ENCODE measurements at regions not wholly inside any gene's neighbourhood (a gene's known extent, or its start where the extent isn't known, plus 50 kb on each side); places are given as distances from the start of the nearest gene placed in this dataset.
A peak's percentile ranks its signal among the peaks of the same experiment; 100 is the strongest.

GRCh38 chr7:20980668-20981264 lies 194.1 kb upstream of the SP8 start:
- H3K4me3 Mint-ChIP-seq = no peak overlapping the region
- TF ChIP-seq CTCF (conservative IDR thresholded peaks at IDR 0.05) = no peak
- no peaks in the 10 kb centered on the region for H3K36me3 Mint-ChIP-seq
- no peaks in the 10 kb centered on the region for H3K4me1 Mint-ChIP-seq (ENCODE audit: unreplicated experiment)
- no peak overlapping the region for H3K27ac Mint-ChIP-seq
- H3K9me3 Mint-ChIP-seq = no peaks in the 10 kb centered on the region
- no peak for DNase-seq (ENCODE audit: extremely low spot score, unreplicated experiment)
- peaks cover 71% of the 10 kb centered on the region for H3K27me3 Mint-ChIP-seq

GRCh38 chr7:20988340-20988739 lies 201.7 kb upstream of the SP8 start:
- no peaks in the 10 kb centered on the region for H3K9me3 Mint-ChIP-seq
- H3K4me3 Mint-ChIP-seq = no peak overlapping the region
- DNase-seq (ENCODE audit: extremely low spot score, unreplicated experiment) = no peak
- no peak overlapping the region for H3K27ac Mint-ChIP-seq
- no peaks in the 10 kb centered on the region for H3K4me1 Mint-ChIP-seq (ENCODE audit: unreplicated experiment)
- peaks cover 58% of the 10 kb centered on the region for H3K27me3 Mint-ChIP-seq
- H3K36me3 Mint-ChIP-seq = peaks cover 3% of the 10 kb centered on the region
- TF ChIP-seq CTCF (conservative IDR thresholded peaks at IDR 0.05) = no peak

- DNase-seq (ENCODE audit: extremely low spot score, unreplicated experiment) = no peak
- H3K4me1 Mint-ChIP-seq (ENCODE audit: unreplicated experiment) = no peaks in the 10 kb centered on the region
- peaks cover 40% of the 10 kb centered on the region for H3K27me3 Mint-ChIP-seq
- no peak overlapping the region for H3K4me3 Mint-ChIP-seq
- H3K27ac Mint-ChIP-seq = no peak overlapping the region
- no peak for TF ChIP-seq CTCF (conservative IDR thresholded peaks at IDR 0.05)
- no peaks in the 10 kb centered on the region for H3K9me3 Mint-ChIP-seq
- peaks cover 3% of the 10 kb centered on the region for H3K36me3 Mint-ChIP-seq
Measured at GRCh38 chr7:20991544-20991943, 204.9 kb upstream of the SP8 start.

DNA sequence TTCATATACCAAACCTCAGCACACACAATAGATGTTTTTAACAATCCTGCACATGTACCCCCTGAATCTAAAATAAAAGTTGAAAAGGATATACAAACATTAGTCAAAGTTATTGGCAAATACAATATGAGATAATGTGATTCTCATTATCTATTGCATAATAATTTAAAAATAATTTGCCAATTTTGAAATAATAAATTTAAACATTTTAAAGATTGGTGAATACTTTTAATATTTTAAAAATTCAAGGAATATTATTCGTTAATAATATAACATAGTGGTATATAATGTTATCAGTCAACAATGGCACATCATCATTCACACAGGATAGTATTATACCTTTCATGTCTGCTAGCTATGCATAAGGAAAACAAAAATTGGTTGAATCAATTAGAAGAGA lies 207.0 kb upstream of the SP8 start:
- DNase-seq (ENCODE audit: extremely low spot score, unreplicated experiment) = no peak
- Mint-ChIP-seq H3K27ac (no peak overlapping the region), H3K9me3 (no peaks in the 10 kb centered on the region), H3K36me3 (peaks cover 3% of the 10 kb centered on the region), H3K4me3 (no peak overlapping the region), H3K27me3 (peaks cover 30% of the 10 kb centered on the region), H3K4me1 (ENCODE audit: unreplicated experiment) (no peaks in the 10 kb centered on the region)
- TF ChIP-seq CTCF (conservative IDR thresholded peaks at IDR 0.05) = no peak

- no peak for TF ChIP-seq CTCF (conservative IDR thresholded peaks at IDR 0.05)
- H3K27ac Mint-ChIP-seq = peak overlapping the region; percentile 3
- no peaks in the 10 kb centered on the region for H3K9me3 Mint-ChIP-seq
- no peaks in the 10 kb centered on the region for H3K4me1 Mint-ChIP-seq (ENCODE audit: unreplicated experiment)
- H3K36me3 Mint-ChIP-seq = no peaks in the 10 kb centered on the region
- H3K4me3 Mint-ChIP-seq = no peak overlapping the region
- no peak for DNase-seq (ENCODE audit: extremely low spot score, unreplicated experiment)
- peaks cover 12% of the 10 kb centered on the region for H3K27me3 Mint-ChIP-seq
Measured at GRCh38 chr7:20998309-20998708, 211.6 kb upstream of the SP8 start.

DNA sequence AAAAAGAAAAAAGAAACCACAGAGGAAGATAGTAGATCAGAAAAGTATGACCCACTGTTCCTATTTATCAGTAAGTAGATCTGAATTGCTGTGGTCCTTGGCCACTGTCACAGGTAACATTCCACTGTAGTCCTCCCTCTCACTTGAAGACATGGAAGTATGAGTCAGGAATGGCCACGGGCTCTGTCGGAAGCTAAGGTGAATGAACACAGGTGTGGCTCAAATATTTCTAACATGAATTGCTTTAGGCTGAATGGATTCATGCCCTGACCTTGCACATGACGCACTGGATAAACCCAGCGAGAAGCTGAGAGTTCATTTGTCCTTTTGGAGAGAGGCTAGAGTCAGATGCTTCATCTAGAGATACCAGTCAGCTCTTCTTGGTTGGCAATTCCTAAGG lies 224.5 kb upstream of the SP8 start:
- Mint-ChIP-seq H3K36me3 (no peaks in the 10 kb centered on the region), H3K27me3 (peaks cover 16% of the 10 kb centered on the region), H3K27ac (peak overlapping the region; percentile 82), H3K4me1 (ENCODE audit: unreplicated experiment) (no peaks in the 10 kb centered on the region), H3K4me3 (no peak overlapping the region), H3K9me3 (peaks cover 18% of the 10 kb centered on the region)
- DNase-seq (ENCODE audit: extremely low spot score, unreplicated experiment) = no peak
- no peak for TF ChIP-seq CTCF (conservative IDR thresholded peaks at IDR 0.05)
